ENCODE measurements at regions not wholly inside any gene's neighbourhood (a gene's known extent, or its start where the extent isn't known, plus 50 kb on each side); places are given as distances from the start of the nearest gene placed in this dataset.

DNA sequence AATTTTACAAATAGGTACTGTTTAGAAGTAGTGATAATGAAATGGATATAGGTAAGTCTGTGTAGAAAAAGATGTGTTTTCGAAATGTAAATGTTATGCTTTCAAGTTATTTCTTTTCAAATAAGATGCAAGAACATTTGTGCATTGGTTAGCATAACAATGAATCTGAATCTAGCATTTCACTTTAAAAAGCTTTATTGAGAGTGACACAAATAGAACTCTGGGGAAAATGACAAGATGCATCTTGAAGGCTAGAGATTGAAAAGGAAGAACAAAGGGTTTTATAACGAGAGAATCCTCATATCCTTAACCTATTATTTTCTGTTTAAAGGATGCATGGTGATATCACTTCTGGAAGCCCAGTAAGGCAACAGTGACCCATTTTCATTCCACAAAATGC lies 639.9 kb upstream of the PTCHD4 start:
- H3K4me1 ChIP-seq (ENCODE audit: control insufficient read depth, insufficient read depth, low read length) = no peaks in the 10 kb centered on the region
- no peaks in the 10 kb centered on the region for H3K27me3 ChIP-seq (ENCODE audit: control insufficient read depth, insufficient read depth, low read length)
- H3K27ac ChIP-seq (ENCODE audit: low read length) = no peak overlapping the region
- 100% methylated on average over 1 of the region's 2 CpGs for WGBS (ENCODE audit: insufficient coverage, insufficient read length)
- DNase-seq (ENCODE audit: low read depth, low spot score) = no peak
- H3K36me3 ChIP-seq (ENCODE audit: control insufficient read depth, insufficient read depth, low read length) = no peaks in the 10 kb centered on the region
- H3K9me3 ChIP-seq (ENCODE audit: control insufficient read depth, insufficient read depth, low read length) = no peaks in the 10 kb centered on the region
- H3K4me3 ChIP-seq (ENCODE audit: low read length) = no peak overlapping the region

DNA sequence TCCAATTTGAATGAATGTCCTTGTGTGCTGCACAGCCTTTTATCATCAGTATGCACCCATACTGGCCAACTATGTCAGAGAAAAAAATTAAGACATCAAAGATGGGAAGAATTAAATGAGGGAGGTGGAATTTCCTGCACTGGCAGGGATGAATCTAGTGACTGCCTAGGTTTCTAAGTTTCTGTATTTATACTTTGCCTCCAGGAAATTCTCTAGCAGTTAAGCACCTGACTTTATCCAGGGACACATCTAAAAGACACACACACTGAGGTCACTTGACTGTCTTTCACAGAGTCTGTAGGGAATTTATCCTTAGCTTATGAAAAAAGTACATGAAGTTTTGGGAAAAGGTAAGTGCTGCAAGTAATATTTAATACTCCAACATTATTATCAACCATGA lies 636.5 kb upstream of the PTCHD4 start:
- H3K27ac ChIP-seq (ENCODE audit: low read length) = no peak overlapping the region

DNA sequence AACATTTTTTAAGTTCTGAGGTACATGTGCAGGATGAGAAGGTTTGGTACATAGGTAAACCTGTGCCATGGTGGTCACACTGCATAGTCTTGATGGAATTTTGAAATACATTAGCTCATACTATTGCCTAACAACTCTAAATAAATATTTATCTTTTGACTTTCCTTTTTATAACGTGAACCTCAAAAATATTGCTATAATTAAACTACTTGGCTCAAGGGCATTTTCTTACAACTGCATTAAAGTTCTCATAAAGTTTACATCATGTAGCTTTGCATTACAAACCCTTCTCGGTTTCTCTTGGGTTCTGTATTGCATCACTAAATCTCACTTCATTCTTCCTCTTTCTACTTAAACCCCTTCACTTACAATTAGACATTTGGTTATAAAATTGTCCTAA lies 636.0 kb upstream of the PTCHD4 start:
- no peak overlapping the region for H3K4me3 ChIP-seq (ENCODE audit: low read length)
- H3K36me3 ChIP-seq (ENCODE audit: control insufficient read depth, insufficient read depth, low read length) = no peaks in the 10 kb centered on the region
- no CpG with 5 or more reads among the region's 2 CpGs for WGBS (ENCODE audit: insufficient coverage, insufficient read length)
- H3K27me3 ChIP-seq (ENCODE audit: control insufficient read depth, insufficient read depth, low read length) = no peaks in the 10 kb centered on the region
- DNase-seq (ENCODE audit: low read depth, low spot score) = no peak
- no peak overlapping the region for H3K27ac ChIP-seq (ENCODE audit: low read length)
- H3K4me1 ChIP-seq (ENCODE audit: control insufficient read depth, insufficient read depth, low read length) = no peaks in the 10 kb centered on the region
- no peaks in the 10 kb centered on the region for H3K9me3 ChIP-seq (ENCODE audit: control insufficient read depth, insufficient read depth, low read length)

More for the DNA sequence above, 636.5 kb upstream of the PTCHD4 start:
- Histone ChIP-seq H3K36me3 (ENCODE audit: control insufficient read depth, insufficient read depth, low read length) (no peaks in the 10 kb centered on the region), H3K27me3 (ENCODE audit: control insufficient read depth, insufficient read depth, low read length) (no peaks in the 10 kb centered on the region), H3K4me1 (ENCODE audit: control insufficient read depth, insufficient read depth, low read length) (no peaks in the 10 kb centered on the region), H3K4me3 (ENCODE audit: low read length) (no peak overlapping the region), H3K9me3 (ENCODE audit: control insufficient read depth, insufficient read depth, low read length) (no peaks in the 10 kb centered on the region)
- no peak for DNase-seq (ENCODE audit: low read depth, low spot score)

DNA sequence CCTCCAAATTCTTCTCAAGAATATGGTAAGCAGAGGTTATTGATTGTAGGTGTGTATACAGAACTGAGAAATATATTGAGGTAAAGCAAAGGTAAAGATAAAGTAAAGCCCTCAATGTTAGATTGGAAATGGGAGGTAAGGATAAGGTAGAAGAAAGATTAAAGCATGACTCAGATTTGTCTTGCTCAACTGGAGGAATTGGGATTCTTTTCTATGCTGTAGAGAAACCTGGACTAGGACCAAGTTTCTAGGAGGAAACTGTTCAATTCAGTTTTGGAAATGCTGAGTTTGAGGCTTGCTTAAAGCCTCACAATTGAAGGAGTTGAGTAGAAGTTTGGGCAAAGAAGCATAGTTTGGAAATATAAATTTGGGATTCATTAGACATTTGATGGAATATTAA lies 634.0 kb upstream of the PTCHD4 start:
- H3K4me1 ChIP-seq (ENCODE audit: control insufficient read depth, insufficient read depth, low read length) = no peaks in the 10 kb centered on the region
- no peaks in the 10 kb centered on the region for H3K9me3 ChIP-seq (ENCODE audit: control insufficient read depth, insufficient read depth, low read length)
- no peaks in the 10 kb centered on the region for H3K36me3 ChIP-seq (ENCODE audit: control insufficient read depth, insufficient read depth, low read length)
- no peaks in the 10 kb centered on the region for H3K27me3 ChIP-seq (ENCODE audit: control insufficient read depth, insufficient read depth, low read length)
- no peak for DNase-seq (ENCODE audit: low read depth, low spot score)
- no peak overlapping the region for H3K27ac ChIP-seq (ENCODE audit: low read length)
- H3K4me3 ChIP-seq (ENCODE audit: low read length) = no peak overlapping the region

DNA sequence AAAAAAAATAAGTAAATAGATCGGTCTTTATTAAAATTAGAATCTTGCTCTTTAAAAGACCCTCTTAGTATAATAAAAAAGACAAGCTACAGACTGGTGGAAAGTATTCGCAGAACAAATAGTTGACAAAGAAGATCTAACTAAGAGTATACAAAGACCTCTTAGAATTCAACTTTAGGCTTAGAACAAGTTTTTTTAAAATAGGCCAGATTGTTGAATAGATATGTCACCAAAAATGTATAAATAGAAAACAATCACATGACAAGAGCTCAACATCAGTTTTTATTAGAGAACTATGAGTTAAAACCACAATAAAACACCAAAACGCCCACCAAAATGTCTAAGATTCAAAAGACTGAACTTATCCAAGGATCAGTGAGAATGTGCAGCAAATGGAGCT lies 632.7 kb upstream of the PTCHD4 start:
- no peaks in the 10 kb centered on the region for H3K4me1 ChIP-seq (ENCODE audit: control insufficient read depth, insufficient read depth, low read length)
- WGBS (ENCODE audit: insufficient coverage, insufficient read length) = no CpG with 5 or more reads among the region's 3 CpGs
- H3K9me3 ChIP-seq (ENCODE audit: control insufficient read depth, insufficient read depth, low read length) = no peaks in the 10 kb centered on the region
- no peak overlapping the region for H3K4me3 ChIP-seq (ENCODE audit: low read length)
- H3K36me3 ChIP-seq (ENCODE audit: control insufficient read depth, insufficient read depth, low read length) = no peaks in the 10 kb centered on the region
- H3K27me3 ChIP-seq (ENCODE audit: control insufficient read depth, insufficient read depth, low read length) = no peaks in the 10 kb centered on the region
- no peak for DNase-seq (ENCODE audit: low read depth, low spot score)
- no peak overlapping the region for H3K27ac ChIP-seq (ENCODE audit: low read length)

DNA sequence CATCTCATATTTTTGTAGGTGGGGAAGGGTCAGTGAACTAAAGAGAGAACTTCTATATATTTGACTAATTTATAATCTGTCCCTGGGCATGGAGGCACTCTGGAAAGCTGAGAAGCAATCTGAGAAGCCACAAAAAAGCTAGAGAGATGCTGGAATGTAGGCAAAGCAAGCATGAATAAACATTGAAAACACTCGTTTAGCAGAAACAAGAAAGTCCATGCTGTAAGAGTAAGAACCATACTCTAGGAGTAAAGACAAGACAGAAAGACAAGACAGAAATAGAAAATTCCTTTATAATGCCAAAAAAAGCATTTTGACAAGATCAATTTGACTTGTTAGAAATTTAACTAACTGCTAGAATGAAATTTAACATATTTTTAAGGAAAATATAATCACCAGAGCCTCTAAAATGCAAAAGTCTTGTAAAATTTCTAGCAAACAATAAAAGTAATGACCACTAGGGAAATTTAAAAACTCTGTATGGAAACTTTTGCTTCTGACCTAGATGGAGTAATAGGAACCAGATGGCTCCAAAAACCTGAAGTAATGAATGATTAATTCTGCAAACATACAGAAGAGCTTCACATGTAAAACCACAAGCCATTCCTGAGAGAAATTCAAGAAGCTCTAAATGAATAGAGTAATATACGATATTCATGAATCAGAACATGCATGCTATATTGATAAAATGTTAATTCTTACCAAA lies 625.7 kb upstream of the PTCHD4 start:
- Histone ChIP-seq H3K27me3 (ENCODE audit: control insufficient read depth, insufficient read depth, low read length) (no peaks in the 10 kb centered on the region), H3K27ac (ENCODE audit: low read length) (no peak overlapping the region), H3K4me3 (ENCODE audit: low read length) (no peak overlapping the region), H3K9me3 (ENCODE audit: control insufficient read depth, insufficient read depth, low read length) (no peaks in the 10 kb centered on the region), H3K36me3 (ENCODE audit: control insufficient read depth, insufficient read depth, low read length) (no peaks in the 10 kb centered on the region), H3K4me1 (ENCODE audit: control insufficient read depth, insufficient read depth, low read length) (no peaks in the 10 kb centered on the region)
- no CpG with 5 or more reads among the region's 2 CpGs for WGBS (ENCODE audit: insufficient coverage, insufficient read length)
- no peak for DNase-seq (ENCODE audit: low read depth, low spot score)

DNA sequence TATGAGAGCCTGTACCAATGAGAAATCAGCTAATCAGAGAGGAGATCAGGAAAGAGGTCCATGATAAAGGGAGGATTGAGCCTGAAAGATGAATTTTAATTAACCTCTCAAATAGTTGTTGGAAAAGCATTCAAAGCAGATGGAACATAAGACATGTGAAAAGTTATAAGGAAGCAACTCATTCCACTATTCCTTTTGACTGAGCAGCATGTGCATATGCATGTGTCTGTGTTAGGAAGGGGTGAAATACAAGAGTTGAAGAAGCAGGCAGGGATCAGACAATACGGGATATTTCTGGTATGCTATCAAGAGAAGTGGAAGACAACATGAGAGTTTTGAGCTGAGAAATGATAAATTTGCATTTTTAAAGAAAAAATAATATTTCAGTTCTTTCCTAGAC lies 624.8 kb upstream of the PTCHD4 start:
- Histone ChIP-seq H3K4me3 (ENCODE audit: low read length) (no peak overlapping the region), H3K27me3 (ENCODE audit: control insufficient read depth, insufficient read depth, low read length) (no peaks in the 10 kb centered on the region), H3K9me3 (ENCODE audit: control insufficient read depth, insufficient read depth, low read length) (no peaks in the 10 kb centered on the region), H3K27ac (ENCODE audit: low read length) (no peak overlapping the region), H3K4me1 (ENCODE audit: control insufficient read depth, insufficient read depth, low read length) (no peaks in the 10 kb centered on the region), H3K36me3 (ENCODE audit: control insufficient read depth, insufficient read depth, low read length) (no peaks in the 10 kb centered on the region)
- DNase-seq (ENCODE audit: low read depth, low spot score) = no peak
- WGBS (ENCODE audit: insufficient coverage, insufficient read length) = no CpG with 5 or more reads among the region's 1 CpG

DNA sequence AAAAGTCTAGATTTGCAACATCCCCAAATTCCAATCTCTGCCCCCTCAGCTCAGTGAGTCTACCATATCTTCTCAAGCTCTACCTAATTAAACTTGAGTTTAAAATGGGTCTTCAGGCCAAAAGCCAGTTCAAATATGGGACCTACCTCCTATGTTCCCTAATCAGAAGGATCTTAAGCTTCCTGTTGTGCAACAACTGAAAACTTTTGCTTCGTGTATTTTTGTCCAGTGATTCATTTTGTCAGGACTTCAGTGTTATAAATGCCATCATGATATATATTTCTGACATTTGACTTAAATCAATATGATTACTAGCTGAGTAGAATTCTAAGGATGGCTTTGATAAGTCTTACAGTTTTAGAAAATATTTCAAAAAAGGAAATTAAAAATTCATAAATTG lies 622.6 kb upstream of the PTCHD4 start:
- no peak overlapping the region for H3K4me3 ChIP-seq (ENCODE audit: low read length)
- no peaks in the 10 kb centered on the region for H3K36me3 ChIP-seq (ENCODE audit: control insufficient read depth, insufficient read depth, low read length)
- H3K9me3 ChIP-seq (ENCODE audit: control insufficient read depth, insufficient read depth, low read length) = no peaks in the 10 kb centered on the region
- WGBS (ENCODE audit: insufficient coverage, insufficient read length) = no CpG with 5 or more reads among the region's 1 CpG
- DNase-seq (ENCODE audit: low read depth, low spot score) = no peak
- H3K27ac ChIP-seq (ENCODE audit: low read length) = no peak overlapping the region
- no peaks in the 10 kb centered on the region for H3K27me3 ChIP-seq (ENCODE audit: control insufficient read depth, insufficient read depth, low read length)
- no peaks in the 10 kb centered on the region for H3K4me1 ChIP-seq (ENCODE audit: control insufficient read depth, insufficient read depth, low read length)

DNA sequence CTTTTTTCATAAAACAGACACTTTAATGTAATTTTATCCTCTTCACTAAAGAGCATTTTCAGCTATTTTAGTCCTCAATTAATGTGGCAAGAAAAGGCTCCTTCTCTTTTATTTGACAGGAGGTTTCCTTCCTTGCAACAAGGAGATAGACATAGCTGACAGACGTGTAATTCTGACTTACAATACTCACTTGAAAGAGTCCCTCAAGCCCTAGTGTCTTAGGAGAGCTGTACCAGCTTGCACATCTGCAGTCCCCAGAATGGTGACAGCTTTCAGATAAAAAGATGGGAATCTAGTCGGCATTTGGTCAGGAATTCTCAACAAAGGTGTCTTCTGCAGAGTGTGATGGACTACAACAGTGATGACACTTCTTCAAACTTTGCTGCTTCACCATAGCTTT lies 603.7 kb upstream of the PTCHD4 start:
- DNase-seq (ENCODE audit: low read depth, low spot score) = no peak
- Histone ChIP-seq H3K27me3 (ENCODE audit: control insufficient read depth, insufficient read depth, low read length) (no peaks in the 10 kb centered on the region), H3K4me1 (ENCODE audit: control insufficient read depth, insufficient read depth, low read length) (no peaks in the 10 kb centered on the region), H3K27ac (ENCODE audit: low read length) (no peak overlapping the region), H3K4me3 (ENCODE audit: low read length) (no peak overlapping the region), H3K36me3 (ENCODE audit: control insufficient read depth, insufficient read depth, low read length) (no peaks in the 10 kb centered on the region), H3K9me3 (ENCODE audit: control insufficient read depth, insufficient read depth, low read length) (no peaks in the 10 kb centered on the region)
- WGBS (ENCODE audit: insufficient coverage, insufficient read length) = no CpG with 5 or more reads among the region's 2 CpGs

DNA sequence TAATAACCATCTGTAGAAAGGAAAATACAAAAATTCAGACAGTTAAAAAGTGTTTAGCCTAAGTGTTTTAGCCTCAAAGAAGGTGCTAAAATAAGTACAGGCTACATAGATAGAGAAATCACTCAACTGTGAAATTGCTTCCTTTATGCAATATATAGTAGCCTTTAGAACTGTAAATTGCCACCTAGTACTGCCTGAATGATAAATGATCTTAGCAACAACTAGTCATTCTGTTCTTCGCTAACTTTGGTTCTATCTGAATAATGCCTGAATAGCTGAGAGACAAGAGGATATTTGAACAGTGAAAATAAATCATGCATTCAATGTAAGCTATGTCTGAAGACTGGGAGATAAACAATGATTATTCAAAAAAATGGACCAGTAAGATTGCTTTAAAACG lies 603.3 kb upstream of the PTCHD4 start:
- no peaks in the 10 kb centered on the region for H3K9me3 ChIP-seq (ENCODE audit: control insufficient read depth, insufficient read depth, low read length)
- no peak overlapping the region for H3K4me3 ChIP-seq (ENCODE audit: low read length)
- H3K36me3 ChIP-seq (ENCODE audit: control insufficient read depth, insufficient read depth, low read length) = no peaks in the 10 kb centered on the region
- no CpG with 5 or more reads among the region's 2 CpGs for WGBS (ENCODE audit: insufficient coverage, insufficient read length)
- DNase-seq (ENCODE audit: low read depth, low spot score) = no peak
- no peaks in the 10 kb centered on the region for H3K27me3 ChIP-seq (ENCODE audit: control insufficient read depth, insufficient read depth, low read length)
- H3K27ac ChIP-seq (ENCODE audit: low read length) = no peak overlapping the region
- no peaks in the 10 kb centered on the region for H3K4me1 ChIP-seq (ENCODE audit: control insufficient read depth, insufficient read depth, low read length)

DNA sequence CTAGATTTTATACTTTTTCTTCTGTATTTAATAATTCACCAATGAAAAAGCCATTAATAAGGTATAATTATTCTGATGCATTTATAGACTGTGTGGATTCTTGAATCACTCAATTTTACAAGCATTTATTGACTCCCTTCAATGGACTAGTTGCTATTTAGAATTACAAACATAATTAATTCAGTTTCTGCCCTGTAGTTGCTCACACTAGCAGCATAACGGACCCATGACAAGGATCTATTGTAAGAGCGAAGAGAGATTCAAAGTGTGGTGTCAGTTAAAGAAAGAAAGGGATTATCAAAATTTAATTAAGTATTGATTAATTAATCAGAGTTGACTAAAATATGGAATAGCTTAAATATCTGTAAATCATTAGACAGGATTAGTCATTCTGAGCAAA lies 602.6 kb upstream of the PTCHD4 start:
- H3K9me3 ChIP-seq (ENCODE audit: control insufficient read depth, insufficient read depth, low read length) = no peaks in the 10 kb centered on the region
- no peaks in the 10 kb centered on the region for H3K4me1 ChIP-seq (ENCODE audit: control insufficient read depth, insufficient read depth, low read length)
- no peak overlapping the region for H3K27ac ChIP-seq (ENCODE audit: low read length)
- WGBS (ENCODE audit: insufficient coverage, insufficient read length) = no CpG with 5 or more reads among the region's 2 CpGs
- no peaks in the 10 kb centered on the region for H3K27me3 ChIP-seq (ENCODE audit: control insufficient read depth, insufficient read depth, low read length)
- no peak for DNase-seq (ENCODE audit: low read depth, low spot score)
- H3K36me3 ChIP-seq (ENCODE audit: control insufficient read depth, insufficient read depth, low read length) = no peaks in the 10 kb centered on the region
- H3K4me3 ChIP-seq (ENCODE audit: low read length) = no peak overlapping the region
